Natural killer cell (primary cell): ENCODE measurements at regions not wholly inside any gene's neighbourhood (a gene's known extent, or its start where the extent isn't known, plus 50 kb on each side); places are given as distances from the start of the nearest gene placed in this dataset.

Experiments used
- ATAC-seq, 3 donors: fragments of 150-1000 bp in 2 of 3; fragments of 200-7000 bp in 1 of 3; cut with Tn5 transposase; 1 replicate in 1 of 3; 2 replicates in 2 of 3; pipeline ENCODE4 v1.10.0; 2021; ENCODE audit warnings: mild to moderate bottlenecking in 2 of 3, moderate library complexity in 2 of 3
- DNase-seq, 2 donors: peaks; one replicate each; pipeline versions ENCODE4 v3.0.0 to v3.0.0-alpha.2; 2013 to 2021; ENCODE audit warnings: mixed read lengths in 1 of 2
- H3K27ac ChIP-seq: one replicate; pipeline ENCODE4 v1.5.1; 2013; ENCODE audit warnings: mild to moderate bottlenecking, low read length
- H3K27me3 ChIP-seq: one replicate; pipeline ENCODE4 v1.6.1; 2013; ENCODE audit warnings: low read length; ENCODE audit not compliant: control insufficient read depth, insufficient read depth
- H3K36me3 ChIP-seq: one replicate; pipeline ENCODE4 v1.6.1; 2013; ENCODE audit warnings: low read length; ENCODE audit not compliant: control insufficient read depth, insufficient read depth
- H3K4me1 ChIP-seq: one replicate; pipeline ENCODE4 v1.6.1; 2013; ENCODE audit warnings: low read length; ENCODE audit not compliant: control insufficient read depth, insufficient read depth
- H3K4me3 ChIP-seq: one replicate; pipeline ENCODE4 v1.5.1; 2013; ENCODE audit warnings: low read length
- H3K9me3 ChIP-seq: one replicate; pipeline ENCODE4 v1.6.1; 2013; ENCODE audit warnings: low read length; ENCODE audit not compliant: control insufficient read depth, insufficient read depth
- H3K27ac Mint-ChIP-seq, 2 donors: one replicate each; pipeline ENCODE4 v1.8.0; 2022; ENCODE audit warnings: mild to moderate bottlenecking in 2 of 2, mixed read lengths in 2 of 2, moderate library complexity in 1 of 2
- H3K27me3 Mint-ChIP-seq, 2 donors: one replicate each; pipeline ENCODE4 v1.8.0; 2022; ENCODE audit warnings: low read depth in 2 of 2, mixed read lengths in 2 of 2
- H3K36me3 Mint-ChIP-seq: one replicate; pipeline ENCODE4 v1.8.0; 2022; ENCODE audit warnings: mixed read lengths
- H3K4me1 Mint-ChIP-seq, 2 donors: one replicate each; pipeline ENCODE4 v1.8.0; 2022; ENCODE audit warnings: mixed read lengths in 2 of 2
- H3K4me3 Mint-ChIP-seq: one replicate; pipeline ENCODE4 v1.8.0; 2022; ENCODE audit warnings: mild to moderate bottlenecking, moderate library complexity, mixed read lengths
- H3K9me3 Mint-ChIP-seq, 2 donors: one replicate each; pipeline ENCODE4 v1.8.0; 2022; ENCODE audit warnings: mixed read lengths in 2 of 2
- CTCF ChIP-seq: fragments of 200-600 bp; IDR thresholded peaks from one replicate; pipeline ENCODE4 v1.8.0; 2022; ENCODE audit warnings: antibody characterized with exemption
- WGBS: methylation state at CpG from one replicate; pipeline ENCODE4 v1.1.7; 2013; ENCODE audit warnings: missing lambda C conversion rate; ENCODE audit not compliant: insufficient coverage; 5-methylcytosine and 5-hydroxymethylcytosine counted together
- intact Hi-C: fragments of 100-400 bp; cut with micrococcal nuclease; formaldehyde crosslinking; loops from one replicate; pipeline ENCODE4 v1.14.2; 2022

GRCh38 chr3:74328435-74328834 lies 286.0 kb downstream of the CNTN3 start:
- intact Hi-C loops = no loop called here
- Mint-ChIP-seq H3K27ac (no peak overlapping the region), H3K9me3 (peaks cover 7 to 8% of the 10 kb centered on the region in 2 donors), H3K36me3 (no peaks in the 10 kb centered on the region), H3K4me1 (no peaks in the 10 kb centered on the region), H3K4me3 (no peak overlapping the region), H3K27me3 (no peaks in the 10 kb centered on the region)
- Histone ChIP-seq H3K27me3 (no peaks in the 10 kb centered on the region), H3K9me3 (no peaks in the 10 kb centered on the region), H3K27ac (no peak overlapping the region), H3K4me3 (no peak overlapping the region), H3K36me3 (no peaks in the 10 kb centered on the region), H3K4me1 (no peaks in the 10 kb centered on the region)
- no peak for DNase-seq
- no peak for ATAC-seq
- 100% methylated on average over 2 of the region's 2 CpGs for WGBS
- TF ChIP-seq CTCF = no peak

GRCh38 chr3:74315291-74315690 lies 299.2 kb downstream of the CNTN3 start:
- ATAC-seq (no peak), DNase-seq (no peak)
- no peak overlapping the region for H3K27ac Mint-ChIP-seq
- H3K27me3 Mint-ChIP-seq = no peaks in the 10 kb centered on the region
- TF ChIP-seq CTCF = no peak
- Histone ChIP-seq H3K4me1 (no peaks in the 10 kb centered on the region), H3K4me3 (no peak overlapping the region), H3K36me3 (no peaks in the 10 kb centered on the region), H3K27ac (no peak overlapping the region), H3K27me3 (no peaks in the 10 kb centered on the region), H3K9me3 (peaks cover 7% of the 10 kb centered on the region)
- WGBS = 58% methylated on average over 1 of the region's 3 CpGs
- no peaks in the 10 kb centered on the region for H3K36me3 Mint-ChIP-seq
- H3K4me3 Mint-ChIP-seq = no peak overlapping the region
- no peaks in the 10 kb centered on the region for H3K4me1 Mint-ChIP-seq
- H3K9me3 Mint-ChIP-seq = peaks cover 12 to 20% of the 10 kb centered on the region in 2 donors
- intact Hi-C loops = no loop called here

GRCh38 chr3:74314696-74315095 lies 299.8 kb downstream of the CNTN3 start:
- Mint-ChIP-seq H3K36me3 (no peaks in the 10 kb centered on the region), H3K9me3 (peaks cover 12 to 20% of the 10 kb centered on the region in 2 donors), H3K4me3 (no peak overlapping the region), H3K4me1 (no peaks in the 10 kb centered on the region), H3K27me3 (no peaks in the 10 kb centered on the region), H3K27ac (no peak overlapping the region)
- DNase-seq (no peak), ATAC-seq (no peak)
- no peak overlapping the region for H3K27ac ChIP-seq
- TF ChIP-seq CTCF = no peak
- H3K27me3 ChIP-seq = no peaks in the 10 kb centered on the region
- H3K4me3 ChIP-seq = no peak overlapping the region
- H3K36me3 ChIP-seq = no peaks in the 10 kb centered on the region
- H3K4me1 ChIP-seq = no peaks in the 10 kb centered on the region
- 91% methylated on average over 2 of the region's 2 CpGs for WGBS
- peaks cover 7% of the 10 kb centered on the region for H3K9me3 ChIP-seq
- intact Hi-C loops = no loop called here

- Histone ChIP-seq H3K4me1 (no peaks in the 10 kb centered on the region), H3K27ac (no peak overlapping the region), H3K4me3 (no peak overlapping the region), H3K36me3 (no peaks in the 10 kb centered on the region), H3K27me3 (no peaks in the 10 kb centered on the region), H3K9me3 (peaks cover 10% of the 10 kb centered on the region)
- no peak for TF ChIP-seq CTCF
- 80% methylated on average over 1 of the region's 1 CpG for WGBS
- no peaks in the 10 kb centered on the region for H3K4me1 Mint-ChIP-seq
- intact Hi-C loops = no loop called here
- H3K4me3 Mint-ChIP-seq = no peak overlapping the region
- no peaks in the 10 kb centered on the region for H3K36me3 Mint-ChIP-seq
- H3K9me3 Mint-ChIP-seq = peaks cover 14 to 15% of the 10 kb centered on the region in 2 donors
- H3K27me3 Mint-ChIP-seq = no peaks in the 10 kb centered on the region
- ATAC-seq (no peak), DNase-seq (no peak)
- H3K27ac Mint-ChIP-seq = no peak overlapping the region
These were observed 304.7 kb downstream of the CNTN3 start for GRCh38 chr3:74309716-74310115.
